ENCODE measurements at regions not wholly inside any gene's neighbourhood (a gene's known extent, or its start where the extent isn't known, plus 50 kb on each side); places are given as distances from the start of the nearest gene placed in this dataset.
"Not testable (repeated sequence)": the region's sequence is repeated elsewhere in the genome, so short reads cannot be mapped to it uniquely, and the experiment has no call there.

DNA sequence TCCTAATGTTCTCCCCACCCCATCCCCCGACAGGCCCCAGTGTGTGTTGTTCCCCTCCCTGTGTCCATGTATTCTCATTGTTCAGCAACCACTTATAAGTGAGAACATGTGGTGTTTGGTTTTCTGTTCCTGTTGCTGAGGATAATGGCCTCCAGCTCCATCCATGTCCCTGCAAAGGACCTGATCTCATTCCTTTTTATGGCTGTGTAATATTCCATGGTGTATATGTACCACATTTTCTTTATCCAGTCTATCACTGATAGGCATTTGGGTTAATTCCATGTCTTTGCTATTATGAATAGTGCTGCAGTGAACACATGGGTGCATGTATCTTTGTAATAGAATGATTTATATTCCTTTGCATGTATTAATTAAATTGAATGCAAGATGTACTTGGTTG lies 104.8 kb upstream of the WIPF3 start:
- TF ChIP-seq, protein P1, sequence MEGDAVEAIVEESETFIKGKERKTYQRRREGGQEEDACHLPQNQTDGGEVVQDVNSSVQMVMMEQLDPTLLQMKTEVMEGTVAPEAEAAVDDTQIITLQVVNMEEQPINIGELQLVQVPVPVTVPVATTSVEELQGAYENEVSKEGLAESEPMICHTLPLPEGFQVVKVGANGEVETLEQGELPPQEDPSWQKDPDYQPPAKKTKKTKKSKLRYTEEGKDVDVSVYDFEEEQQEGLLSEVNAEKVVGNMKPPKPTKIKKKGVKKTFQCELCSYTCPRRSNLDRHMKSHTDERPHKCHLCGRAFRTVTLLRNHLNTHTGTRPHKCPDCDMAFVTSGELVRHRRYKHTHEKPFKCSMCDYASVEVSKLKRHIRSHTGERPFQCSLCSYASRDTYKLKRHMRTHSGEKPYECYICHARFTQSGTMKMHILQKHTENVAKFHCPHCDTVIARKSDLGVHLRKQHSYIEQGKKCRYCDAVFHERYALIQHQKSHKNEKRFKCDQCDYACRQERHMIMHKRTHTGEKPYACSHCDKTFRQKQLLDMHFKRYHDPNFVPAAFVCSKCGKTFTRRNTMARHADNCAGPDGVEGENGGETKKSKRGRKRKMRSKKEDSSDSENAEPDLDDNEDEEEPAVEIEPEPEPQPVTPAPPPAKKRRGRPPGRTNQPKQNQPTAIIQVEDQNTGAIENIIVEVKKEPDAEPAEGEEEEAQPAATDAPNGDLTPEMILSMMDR (IDR thresholded peaks at IDR 0.05; ENCODE audit: low read depth, low read length, poor library complexity, severe bottlenecking), result not testable (repeated sequence)
- TF ChIP-seq EZH2phosphoT487 (IDR thresholded peaks at IDR 0.05; ENCODE audit: borderline replicate concordance, low read length), result not testable (repeated sequence)

Data from DOHH2 (cell line).